Ishikawa (cell line): ENCODE measurements at regions not wholly inside any gene's neighbourhood (a gene's known extent, or its start where the extent isn't known, plus 50 kb on each side); places are given as distances from the start of the nearest gene placed in this dataset.
A peak's percentile ranks its signal among the peaks of the same experiment; 100 is the strongest.

ENCODE experiments used
- CEBPB ChIP-seq: IDR thresholded peaks from 2 replicates; pipeline ENCODE4 v1.6.1; 2012
- CREB1 ChIP-seq: IDR thresholded peaks from 2 replicates; pipeline ENCODE4 v1.6.1; 2012; ENCODE audit warnings: low read depth
- EGR1 ChIP-seq: IDR thresholded peaks from 2 replicates; pipeline ENCODE4 v1.6.1; 2012
- EP300 ChIP-seq: IDR thresholded peaks from 2 replicates; pipeline ENCODE4 v1.6.1; 2012; ENCODE audit warnings: borderline replicate concordance
- FOXM1 ChIP-seq: IDR thresholded peaks from 2 replicates; pipeline ENCODE4 v1.6.1; 2012; ENCODE audit warnings: low read depth, borderline replicate concordance
- NFIC ChIP-seq: IDR thresholded peaks from 2 replicates; pipeline ENCODE4 v1.6.1; 2012
- RAD21 ChIP-seq: IDR thresholded peaks from 2 replicates; pipeline ENCODE4 v1.6.1; 2012; ENCODE audit warnings: low read depth
- REST ChIP-seq: IDR thresholded peaks from 2 replicates; pipeline ENCODE4 v1.6.1; 2012; ENCODE audit warnings: low read depth, mild to moderate bottlenecking
- TAF1 ChIP-seq: IDR thresholded peaks from 2 replicates; pipeline ENCODE4 v1.6.1; 2012; ENCODE audit warnings: low read depth, mild to moderate bottlenecking
- TCF12 ChIP-seq: IDR thresholded peaks from 2 replicates; pipeline ENCODE4 v1.6.1; 2012; ENCODE audit warnings: low read depth
- TEAD4 ChIP-seq: IDR thresholded peaks from 2 replicates; pipeline ENCODE4 v1.6.1; 2012
- YY1 ChIP-seq: IDR thresholded peaks from 2 replicates; pipeline ENCODE4 v1.6.1; 2012; ENCODE audit warnings: low read depth
- ZBTB7A ChIP-seq: IDR thresholded peaks from 2 replicates; pipeline ENCODE4 v1.6.1; 2012; ENCODE audit warnings: low read depth
- TF ChIP-seq, protein P1 (sequence below): IDR thresholded peaks from 2 replicates; pipeline ENCODE4 v1.6.1; 2012
- TF ChIP-seq, protein P2 (sequence below): IDR thresholded peaks from 2 replicates; pipeline ENCODE4 v1.6.1; 2012

GRCh38 chr6:166697113-166697512 lies 70.1 kb upstream of the RPS6KA2 start:
- TF ChIP-seq FOXM1 (no peak), CEBPB (no peak)

DNA sequence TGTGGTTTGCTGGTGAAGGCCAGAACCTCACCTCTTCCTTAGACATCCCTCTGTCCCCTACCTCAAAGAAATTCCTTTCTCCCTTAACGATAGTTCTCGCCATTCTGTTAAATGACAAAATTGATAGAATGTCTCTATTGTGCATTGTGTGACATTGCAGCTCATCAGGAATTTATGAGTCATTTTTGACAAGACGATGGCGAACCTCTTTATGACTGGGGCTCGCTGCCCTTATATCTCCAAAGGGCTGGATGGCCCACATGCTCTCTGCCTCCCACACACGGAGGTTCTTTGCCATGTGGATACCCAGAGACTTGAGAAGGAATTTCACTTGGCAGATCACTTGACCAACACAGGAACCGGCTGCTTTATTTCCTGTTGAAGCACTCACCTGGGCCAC lies 66.8 kb upstream of the RPS6KA2 start:
- TF ChIP-seq FOXM1: no peak
- no peak for TF ChIP-seq RAD21
- TF ChIP-seq TCF12: no peak
- no peak for TF ChIP-seq TEAD4
- TF ChIP-seq EGR1: no peak
- TF ChIP-seq, protein P1, sequence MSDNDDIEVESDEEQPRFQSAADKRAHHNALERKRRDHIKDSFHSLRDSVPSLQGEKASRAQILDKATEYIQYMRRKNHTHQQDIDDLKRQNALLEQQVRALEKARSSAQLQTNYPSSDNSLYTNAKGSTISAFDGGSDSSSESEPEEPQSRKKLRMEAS: no peak
- no peak for TF ChIP-seq REST
- no peak for TF ChIP-seq NFIC
- TF ChIP-seq YY1: no peak
- no peak for TF ChIP-seq EP300
- TF ChIP-seq CEBPB: no peak
- no peak for TF ChIP-seq ZBTB7A
- TF ChIP-seq, protein P2, sequence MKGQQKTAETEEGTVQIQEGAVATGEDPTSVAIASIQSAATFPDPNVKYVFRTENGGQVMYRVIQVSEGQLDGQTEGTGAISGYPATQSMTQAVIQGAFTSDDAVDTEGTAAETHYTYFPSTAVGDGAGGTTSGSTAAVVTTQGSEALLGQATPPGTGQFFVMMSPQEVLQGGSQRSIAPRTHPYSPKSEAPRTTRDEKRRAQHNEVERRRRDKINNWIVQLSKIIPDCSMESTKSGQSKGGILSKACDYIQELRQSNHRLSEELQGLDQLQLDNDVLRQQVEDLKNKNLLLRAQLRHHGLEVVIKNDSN: no peak
- no peak for TF ChIP-seq CREB1
- TF ChIP-seq TAF1: no peak

DNA sequence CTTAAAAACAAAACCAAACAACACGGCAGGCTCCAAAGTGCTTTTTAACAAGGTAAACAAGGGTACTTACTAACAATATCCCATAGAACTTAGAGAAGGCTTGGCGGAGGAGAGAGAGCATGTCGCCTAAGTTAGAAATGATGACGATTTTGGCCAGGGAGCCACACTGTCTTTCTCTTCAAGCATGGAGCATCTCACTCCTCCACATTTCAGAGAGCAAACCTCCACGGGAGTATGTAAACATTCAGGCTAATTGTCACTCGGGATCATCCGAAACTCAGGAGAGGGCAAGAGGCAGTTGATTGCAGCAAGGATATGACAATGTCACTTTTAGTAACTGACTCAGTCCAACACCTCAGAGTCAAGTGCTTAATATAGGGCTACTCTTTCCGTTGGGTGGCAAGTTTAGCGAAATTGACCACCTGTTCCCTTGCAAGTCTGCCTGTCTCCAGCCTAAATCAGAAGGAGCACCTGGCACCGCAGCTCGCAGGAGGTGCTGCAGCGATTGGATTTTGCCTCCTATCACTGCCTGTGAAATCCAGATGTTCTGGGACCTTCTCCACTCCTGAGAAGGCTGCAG lies 65.8 kb upstream of the RPS6KA2 start:
- TF ChIP-seq EGR1: no peak

DNA sequence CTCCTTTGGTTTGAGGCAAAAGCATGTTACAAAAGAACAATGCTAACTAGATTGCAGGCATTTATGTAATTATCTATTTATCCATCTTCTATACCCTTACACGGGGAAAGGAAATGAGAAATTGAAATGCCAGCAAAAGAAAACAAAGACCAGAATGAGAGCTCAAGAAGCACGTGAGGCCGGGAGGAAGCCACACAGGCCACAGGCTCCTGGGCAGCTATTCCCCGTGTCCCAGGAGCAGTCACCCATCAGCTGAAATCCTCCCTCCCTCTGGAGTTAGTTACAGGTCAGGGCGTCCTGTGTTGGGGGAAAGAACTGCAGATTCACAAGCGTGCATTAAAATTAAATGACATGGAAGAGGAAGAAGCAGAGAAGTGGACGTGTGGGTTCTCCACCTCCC lies 64.7 kb upstream of the RPS6KA2 start:
- TF ChIP-seq EGR1 (no peak), RAD21 (no peak), ZBTB7A (no peak), CREB1 (no peak), TAF1 (no peak), EP300 (no peak), FOXM1 (no peak), YY1 (no peak), TEAD4 (no peak), NFIC (no peak), TCF12 (no peak), CEBPB (no peak), REST (no peak)
- TF ChIP-seq, protein P2: no peak
- TF ChIP-seq, protein P1: no peak

GRCh38 chr6:166691199-166691598 lies 64.1 kb upstream of the RPS6KA2 start:
- TF ChIP-seq TEAD4 (0 out of 2 replicates have a peak, but pooled peaks have one; percentile 8), CEBPB (no peak)

DNA sequence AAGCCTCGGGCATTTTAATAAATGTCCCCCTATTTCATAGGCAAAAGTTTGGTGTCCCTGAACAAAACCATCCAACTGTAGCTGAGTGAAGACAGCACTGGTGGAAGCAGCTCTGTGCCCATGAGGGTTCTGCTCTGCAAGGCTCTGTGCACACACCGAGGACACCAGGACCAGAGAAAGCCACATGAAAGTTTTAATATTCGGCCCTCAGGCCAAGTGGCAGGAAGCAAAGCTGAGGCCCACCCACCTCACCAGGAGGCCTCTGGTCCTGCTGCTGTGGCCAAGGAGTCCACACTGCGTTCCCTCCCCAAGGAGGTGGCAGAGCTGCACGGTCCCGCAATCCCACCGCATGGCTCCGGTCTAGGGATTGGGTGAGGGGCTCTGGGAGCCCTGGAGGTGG lies 62.6 kb upstream of the RPS6KA2 start:
- TF ChIP-seq ZBTB7A (no peak), CREB1 (no peak)
- TF ChIP-seq, protein P2: no peak

DNA sequence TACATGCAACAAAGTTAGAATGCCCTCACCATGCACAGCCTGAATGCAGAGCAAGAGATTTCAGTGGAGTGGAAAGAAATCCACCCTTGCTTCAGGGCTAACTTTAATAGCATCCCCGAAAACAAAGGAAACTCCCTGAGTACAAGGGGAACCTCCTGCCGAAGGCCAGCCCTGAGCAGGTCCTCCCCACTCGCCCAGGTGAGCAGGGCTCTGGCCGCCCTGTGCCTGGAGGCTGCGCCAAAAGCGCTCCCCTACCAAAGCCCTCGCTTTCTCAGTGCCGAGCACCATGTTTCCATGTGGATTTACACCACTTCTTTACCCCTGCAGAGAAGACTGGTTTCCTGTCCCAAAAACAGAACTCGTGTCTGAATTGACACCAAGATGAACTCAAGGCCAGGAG lies 61.9 kb upstream of the RPS6KA2 start:
- no peak for TF ChIP-seq YY1
- TF ChIP-seq CREB1: no peak
- no peak for TF ChIP-seq ZBTB7A
